D721Med (cell line): ENCODE measurements at regions not wholly inside any gene's neighbourhood (a gene's known extent, or its start where the extent isn't known, plus 50 kb on each side); places are given as distances from the start of the nearest gene placed in this dataset.

ENCODE experiments used
- DNase-seq: peaks from one replicate; pipeline ENCODE4 v3.0.0; 2011; ENCODE audit warnings: low spot score; ENCODE audit not compliant: insufficient read length
- FAIRE-seq: peaks from 2 replicates; lab custom pipeline; 2011; peaks lifted over from hg19 to GRCh38; lab: Jason Lieb, UNC
- CTCF ChIP-seq: IDR thresholded peaks from 2 replicates; pipeline ENCODE4 v1.5.1; 2012; ENCODE audit warnings: mild to moderate bottlenecking, control low read depth; ENCODE audit not compliant: insufficient read depth; ENCODE audit errors: missing control alignments

DNA sequence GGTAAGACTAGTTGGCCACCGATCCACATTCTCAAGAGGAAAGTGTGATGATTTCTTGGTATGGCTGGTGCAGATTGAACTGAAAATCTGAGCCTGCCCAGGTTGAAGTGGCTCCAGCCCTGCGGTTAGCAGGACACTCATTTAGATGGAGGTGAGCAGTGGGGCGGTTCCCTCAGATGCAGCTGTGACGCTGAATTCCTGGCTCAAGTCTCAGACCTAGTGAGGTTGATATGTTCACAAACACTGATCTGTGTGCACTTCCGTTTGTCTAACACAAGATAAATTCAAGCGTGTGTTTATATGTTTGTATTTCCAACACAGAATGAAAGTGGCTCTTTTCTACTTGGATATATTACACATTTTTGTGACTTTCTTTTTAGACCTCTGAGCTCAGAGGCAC, 83.4 kb upstream of the FRMD1 start:
- DNase-seq (no peak), FAIRE-seq (no peak)
- no peak for TF ChIP-seq CTCF

GRCh38 chr6:168161371-168161750, 82.3 kb upstream of the FRMD1 start:
- no peak for DNase-seq

DNA sequence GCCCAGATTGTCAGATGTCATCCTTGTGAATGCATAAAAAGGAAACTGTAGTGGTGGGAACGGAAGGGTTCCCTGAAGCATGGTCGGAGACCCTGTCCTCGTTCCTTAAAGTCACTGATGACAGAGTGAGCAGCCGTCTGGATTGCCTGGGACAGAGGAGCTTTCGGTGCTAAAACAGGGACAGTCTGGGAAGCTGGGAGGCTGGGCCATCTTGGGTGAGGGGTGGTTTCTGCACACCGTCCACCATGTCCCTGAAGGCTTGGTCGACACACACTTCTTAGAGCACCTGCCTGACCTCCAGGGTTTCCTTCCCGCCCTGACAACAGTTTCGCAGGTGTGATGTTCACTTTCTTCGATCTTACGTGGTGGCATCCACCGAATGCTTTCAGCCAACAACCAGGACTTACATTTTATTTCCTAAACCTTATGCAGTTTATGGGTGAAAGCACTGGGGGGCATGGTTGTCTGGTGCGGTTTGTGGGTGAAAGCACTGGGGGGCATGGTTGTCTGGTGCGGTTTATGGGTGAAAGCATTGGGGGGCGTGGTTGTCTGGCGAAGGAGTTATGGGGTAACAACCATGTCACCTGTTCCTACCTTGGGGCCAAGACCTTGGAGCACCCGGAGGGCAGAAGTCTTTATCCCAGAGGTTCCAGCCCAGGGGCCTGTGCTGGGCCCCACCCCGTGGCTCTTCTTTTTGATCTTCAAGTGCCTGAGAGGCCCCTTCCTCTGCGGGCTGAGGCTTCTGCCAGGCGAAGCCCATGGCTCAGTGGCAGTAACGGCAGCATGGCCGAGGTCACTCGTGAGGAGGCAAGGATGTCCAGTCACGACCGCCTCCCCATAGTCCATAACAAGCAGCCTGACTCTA, 81.7 kb upstream of the FRMD1 start:
- DNase-seq (no peak), FAIRE-seq (no peak)
- TF ChIP-seq CTCF, result no peak

More at GRCh38 chr6:168161371-168161750, 82.3 kb upstream of the FRMD1 start:
- FAIRE-seq, result no peak
- no peak for TF ChIP-seq CTCF

- no peak for TF ChIP-seq CTCF
- no peak for DNase-seq
- FAIRE-seq, result no peak
Measured at GRCh38 chr6:168159506-168159905, 80.5 kb upstream of the FRMD1 start.

DNA sequence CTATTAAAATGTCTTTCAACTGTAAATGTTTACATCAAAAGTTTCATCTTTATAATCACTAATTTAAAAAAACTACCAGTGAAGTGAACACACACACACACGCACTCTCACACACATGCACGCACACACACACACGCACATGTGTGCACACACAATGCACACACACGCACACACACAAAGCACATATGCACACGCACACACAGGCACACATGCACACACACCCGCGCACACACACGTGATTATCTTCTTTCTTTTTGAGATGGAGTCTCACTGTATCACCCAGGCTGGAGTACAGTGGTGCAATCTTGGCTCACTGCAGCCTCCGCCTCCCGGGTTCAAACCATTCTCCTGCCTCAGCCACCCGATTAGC, 80.0 kb upstream of the FRMD1 start:
- DNase-seq (no peak), FAIRE-seq (no peak)
- TF ChIP-seq CTCF, result no peak

- TF ChIP-seq CTCF, result no peak
- no peak for DNase-seq
- no peak for FAIRE-seq
Measured at GRCh38 chr6:168158213-168158979, 79.4 kb upstream of the FRMD1 start.
